Cardiac septum (tissue), 1 donor: ENCODE measurements at regions not wholly inside any gene's neighbourhood (a gene's known extent, or its start where the extent isn't known, plus 50 kb on each side); places are given as distances from the start of the nearest gene placed in this dataset.

Source experiments
- DNase-seq: peaks from one replicate; pipeline ENCODE4 v3.0.0-alpha.2; 2020; ENCODE audit warnings: low spot score
- intact Hi-C: fragments of 100-400 bp; cut with DNase I; formaldehyde crosslinking; loops from one replicate; pipeline ENCODE4 v1.14.0; 2022
- donor health status: DM: no; HTN: no; CAD: no.

GRCh38 chr15:25565470-25566264 is 126.8 kb upstream of the UBE3A start:
- no peak for DNase-seq
- intact Hi-C loops = loop anchor here (5.0 to 10.0 kb wide), 2 partner anchors 107 to 699 kb away; no protein-coding TSS in a partner anchor

- intact Hi-C loops = loop anchor here (10.0 kb wide), 1 partner anchor 701 kb away; no protein-coding TSS in a partner anchor
- no peak for DNase-seq
These were observed 124.8 kb upstream of the UBE3A start for GRCh38 chr15:25563596-25563995.

GRCh38 chr15:25557926-25558325 is 119.1 kb upstream of the UBE3A start:
- intact Hi-C loops = no loop called here
- DNase-seq = no peak

GRCh38 chr15:25556136-25556535 is 117.3 kb upstream of the UBE3A start:
- DNase-seq = no peak
- intact Hi-C loops = no loop called here

- intact Hi-C loops = no loop called here
- no peak for DNase-seq
These were observed 115.8 kb upstream of the UBE3A start for GRCh38 chr15:25554640-25555039.

- no peak for DNase-seq
- intact Hi-C loops = no loop called here
These were observed 109.8 kb upstream of the UBE3A start for GRCh38 chr15:25548600-25548999.

- intact Hi-C loops = no loop called here
- no peak for DNase-seq
These were observed 107.1 kb upstream of the UBE3A start for GRCh38 chr15:25545889-25546288.

- intact Hi-C loops = no loop called here
- no peak for DNase-seq
These were observed 106.2 kb upstream of the UBE3A start for GRCh38 chr15:25545017-25545416.

- no peak for DNase-seq
- intact Hi-C loops = loop anchor here (5.0 kb wide), 1 partner anchor 128 kb away; no protein-coding TSS in a partner anchor
These were observed 105.3 kb upstream of the UBE3A start for GRCh38 chr15:25544076-25544475.

GRCh38 chr15:25543196-25543595 is 104.4 kb upstream of the UBE3A start:
- DNase-seq = no peak
- intact Hi-C loops = loop anchor here (5.0 kb wide), 1 partner anchor 129 kb away; no protein-coding TSS in a partner anchor

- no peak for DNase-seq
- intact Hi-C loops = loop anchor here (5.0 kb wide), 1 partner anchor 131 kb away; no protein-coding TSS in a partner anchor
These were observed 102.4 kb upstream of the UBE3A start for GRCh38 chr15:25541228-25541627.

- no peak for DNase-seq
- intact Hi-C loops = no loop called here
These were observed 98.2 kb upstream of the UBE3A start for GRCh38 chr15:25536801-25537611.

GRCh38 chr15:25535866-25536265 is 97.0 kb upstream of the UBE3A start:
- intact Hi-C loops = no loop called here
- no peak for DNase-seq

- no peak for DNase-seq
- intact Hi-C loops = no loop called here
These were observed 95.5 kb upstream of the UBE3A start for GRCh38 chr15:25534293-25534692.

- intact Hi-C loops = no loop called here
- DNase-seq = no peak
These were observed 93.7 kb upstream of the UBE3A start for GRCh38 chr15:25532269-25533140.

GRCh38 chr15:25529774-25530173 is 91.0 kb upstream of the UBE3A start:
- DNase-seq = no peak
- intact Hi-C loops = no loop called here

GRCh38 chr15:25527118-25527517 is 88.3 kb upstream of the UBE3A start:
- intact Hi-C loops = no loop called here
- DNase-seq = no peak

- DNase-seq = no peak
- intact Hi-C loops = no loop called here
These were observed 86.9 kb upstream of the UBE3A start for GRCh38 chr15:25525741-25526140.

- intact Hi-C loops = loop anchor here (10.0 kb wide), 1 partner anchor 749 kb away; no protein-coding TSS in a partner anchor
- DNase-seq = no peak
These were observed 76.8 kb upstream of the UBE3A start for GRCh38 chr15:25515633-25516032.

- no peak for DNase-seq
- intact Hi-C loops = loop anchor here (5.0 to 10.0 kb wide), 2 partner anchors 418 to 750 kb away; no protein-coding TSS in a partner anchor
These were observed 75.7 kb upstream of the UBE3A start for GRCh38 chr15:25514522-25514921.
